CD14-positive monocyte (primary cell): ENCODE measurements at regions not wholly inside any gene's neighbourhood (a gene's known extent, or its start where the extent isn't known, plus 50 kb on each side); places are given as distances from the start of the nearest gene placed in this dataset.

Experiments used
- DNase-seq, 3 donors: peaks; one replicate each; pipeline ENCODE4 v3.0.0-alpha.2; 2011 to 2022
- H2AFZ ChIP-seq: 2 replicates; pipeline ENCODE4 v1.6.0; 2012; ENCODE audit warnings: mild to moderate bottlenecking, low read depth, low read length, inconsistent platforms; ENCODE audit not compliant: insufficient read depth, poor library complexity, severe bottlenecking
- H3K27ac ChIP-seq, 2 donors: 1 replicate in 1 of 2; 2 replicates in 1 of 2; pipeline ENCODE4 v1.5.1; 2012 to 2013; ENCODE audit warnings: low read length in 2 of 2, control low read depth in 1 of 2, inconsistent platforms in 1 of 2, low read depth in 1 of 2, mild to moderate bottlenecking in 1 of 2
- H3K27me3 ChIP-seq, 2 donors: one replicate each; pipeline versions ENCODE4 v1.6.0 to v1.6.1; 2011 to 2013; ENCODE audit warnings: low read length in 2 of 2; ENCODE audit not compliant: control insufficient read depth in 2 of 2, insufficient read depth in 2 of 2
- H3K36me3 ChIP-seq, 2 donors: replicated peaks in 1 of 2; 1 replicate in 1 of 2; 2 replicates in 1 of 2; pipeline versions ENCODE4 v1.5.1 to v1.6.1; 2012 to 2013; ENCODE audit warnings: low read length in 2 of 2, control low read depth in 1 of 2, inconsistent platforms in 1 of 2, mild to moderate bottlenecking in 1 of 2; ENCODE audit not compliant: insufficient read depth in 2 of 2, control insufficient read depth in 1 of 2
- H3K4me1 ChIP-seq, 2 donors: 1 replicate in 1 of 2; 2 replicates in 1 of 2; pipeline versions ENCODE4 v1.5.1 to v1.6.1; 2012 to 2013; ENCODE audit warnings: low read length in 2 of 2, control low read depth in 1 of 2, inconsistent platforms in 1 of 2, mild to moderate bottlenecking in 1 of 2, moderate library complexity in 1 of 2; ENCODE audit not compliant: insufficient read depth in 2 of 2, control insufficient read depth in 1 of 2
- H3K4me2 ChIP-seq: replicated peaks from 2 replicates; pipeline ENCODE3; 2012; ENCODE audit warnings: low read length, moderate library complexity, mild to moderate bottlenecking; ENCODE audit not compliant: poor library complexity, severe bottlenecking; ENCODE audit errors: extremely low read depth
- H3K4me3 ChIP-seq, 3 experiments: fragments of 200-600 bp in 1 of 3; sonication (generic) in 1 of 3; replicated peaks in 1 of 3; 1 replicate in 2 of 3; 2 replicates in 1 of 3; pipeline ENCODE4 v1.5.1; 2011 to 2013; ENCODE audit warnings: low read length in 3 of 3, mild to moderate bottlenecking in 3 of 3, control low read depth in 2 of 3, low read depth in 2 of 3, inconsistent platforms in 1 of 3, moderate library complexity in 1 of 3
- H3K79me2 ChIP-seq: 2 replicates; pipeline ENCODE4 v1.6.0; 2012; ENCODE audit warnings: mild to moderate bottlenecking, control low read depth, inconsistent platforms, low read length, moderate library complexity; ENCODE audit not compliant: insufficient read depth
- H3K9ac ChIP-seq: 2 replicates; pipeline ENCODE4 v1.6.0; 2017; ENCODE audit warnings: low read length, mild to moderate bottlenecking; ENCODE audit not compliant: insufficient read depth, poor library complexity, severe bottlenecking
- H3K9me3 ChIP-seq, 2 donors: replicated peaks in 1 of 2; 1 replicate in 1 of 2; 2 replicates in 1 of 2; pipeline versions ENCODE4 v1.5.1 to v1.6.1; 2012 to 2013; ENCODE audit warnings: low read length in 2 of 2, control low read depth in 1 of 2; ENCODE audit not compliant: control insufficient read depth in 1 of 2, insufficient read depth in 1 of 2
- H4K20me1 ChIP-seq: 2 replicates; pipeline ENCODE4 v1.6.0; 2012; ENCODE audit warnings: mild to moderate bottlenecking, low read length, control low read depth, moderate library complexity; ENCODE audit not compliant: insufficient read depth
- H3K27ac Mint-ChIP-seq, 7 donors: one replicate each; pipeline ENCODE4 v1.8.0; 2020; ENCODE audit warnings: mild to moderate bottlenecking in 7 of 7, mixed read lengths in 7 of 7, moderate library complexity in 6 of 7, inconsistent platforms in 2 of 7
- H3K27me3 Mint-ChIP-seq, 3 donors: one replicate each; pipeline ENCODE4 v1.8.0; 2021 to 2022; ENCODE audit warnings: low read depth in 3 of 3, mild to moderate bottlenecking in 3 of 3, mixed read lengths in 3 of 3, moderate library complexity in 3 of 3, inconsistent platforms in 1 of 3
- H3K36me3 Mint-ChIP-seq, 2 donors: one replicate each; pipeline ENCODE4 v1.8.0; 2020; ENCODE audit warnings: mixed read lengths in 2 of 2, inconsistent platforms in 1 of 2, mild to moderate bottlenecking in 1 of 2
- H3K4me1 Mint-ChIP-seq: one replicate; pipeline ENCODE4 v1.8.0; 2020; ENCODE audit warnings: mild to moderate bottlenecking, mixed read lengths
- H3K4me3 Mint-ChIP-seq, 2 donors: one replicate each; pipeline ENCODE4 v1.8.0; 2020; ENCODE audit warnings: mild to moderate bottlenecking in 2 of 2, mixed read lengths in 2 of 2, moderate library complexity in 1 of 2
- H3K9me3 Mint-ChIP-seq, 7 donors: one replicate each; pipeline ENCODE4 v1.8.0; 2020 to 2022; ENCODE audit warnings: mixed read lengths in 7 of 7, mild to moderate bottlenecking in 6 of 7, moderate library complexity in 6 of 7, inconsistent platforms in 2 of 7
- CTCF ChIP-seq: fragments of 200-600 bp; IDR thresholded peaks from one replicate; pipeline ENCODE4 v1.8.0; 2022; ENCODE audit warnings: antibody characterized with exemption, mild to moderate bottlenecking
- WGBS: methylation state at CpG from one replicate; pipeline ENCODE4 v1.1.5; 2013; ENCODE audit warnings: missing lambda C conversion rate; ENCODE audit not compliant: insufficient coverage; 5-methylcytosine and 5-hydroxymethylcytosine counted together
- intact Hi-C, 2 donors: fragments of 100-400 bp; cut with micrococcal nuclease; formaldehyde crosslinking; loops; one replicate each; pipeline versions ENCODE4 v1.15.0 to v1.15.1; 2023

GRCh38 chr3:31094048-31094447 is 199.6 kb upstream of the GADL1 start:
- no peaks in the 10 kb centered on the region for H3K36me3 Mint-ChIP-seq
- no CpG with 5 or more reads among the region's 4 CpGs for WGBS

GRCh38 chr3:31095255-31095654 is 200.8 kb upstream of the GADL1 start:
- Histone ChIP-seq H2AFZ (no peak overlapping the region), H3K9ac (no peak overlapping the region), H3K9me3 (no peaks in the 10 kb centered on the region), H3K27ac (no peak overlapping the region), H3K4me3 (no peak overlapping the region), H3K4me1 (no peaks in the 10 kb centered on the region), H3K27me3 (no peaks in the 10 kb centered on the region), H3K79me2 (no peaks in the 10 kb centered on the region), H4K20me1 (no peaks in the 10 kb centered on the region), H3K36me3 (no peaks in the 10 kb centered on the region), H3K4me2 (no peak overlapping the region)
- DNase-seq: no peak
- no peak overlapping the region for H3K27ac Mint-ChIP-seq
- H3K4me3 Mint-ChIP-seq: no peak overlapping the region
- H3K4me1 Mint-ChIP-seq: peaks cover 3% of the 10 kb centered on the region
- 100% methylated on average over 1 of the region's 3 CpGs for WGBS
- no peaks in the 10 kb centered on the region for H3K36me3 Mint-ChIP-seq
- intact Hi-C loops: no loop called here
- H3K27me3 Mint-ChIP-seq: no peaks in the 10 kb centered on the region
- TF ChIP-seq CTCF: no peak
- H3K9me3 Mint-ChIP-seq: no peaks in the 10 kb centered on the region

More at GRCh38 chr3:31094048-31094447, 199.6 kb upstream of the GADL1 start:
- H3K4me2 ChIP-seq: no peak overlapping the region
- no peak overlapping the region for H3K27ac Mint-ChIP-seq
- no peaks in the 10 kb centered on the region for H3K36me3 ChIP-seq
- no peak for DNase-seq
- no peaks in the 10 kb centered on the region for H3K27me3 Mint-ChIP-seq
- no peak overlapping the region for H3K4me3 Mint-ChIP-seq
- no peak overlapping the region for H3K27ac ChIP-seq
- intact Hi-C loops: no loop called here
- no peak overlapping the region for H2AFZ ChIP-seq
- H3K9me3 ChIP-seq: no peaks in the 10 kb centered on the region
- H3K4me3 ChIP-seq: no peak overlapping the region
- no peaks in the 10 kb centered on the region for H3K27me3 ChIP-seq
- no peaks in the 10 kb centered on the region for H4K20me1 ChIP-seq
- peaks cover 3% of the 10 kb centered on the region for H3K4me1 Mint-ChIP-seq
- TF ChIP-seq CTCF: no peak
- no peak overlapping the region for H3K9ac ChIP-seq
- H3K4me1 ChIP-seq: no peaks in the 10 kb centered on the region
- H3K79me2 ChIP-seq: no peaks in the 10 kb centered on the region
- no peaks in the 10 kb centered on the region for H3K9me3 Mint-ChIP-seq
